GM13976 (cell line): ENCODE measurements at regions not wholly inside any gene's neighbourhood (a gene's known extent, or its start where the extent isn't known, plus 50 kb on each side); places are given as distances from the start of the nearest gene placed in this dataset.

Experiments
- DNase-seq: peaks from one replicate; pipeline ENCODE4 v3.0.0; 2012; ENCODE audit warnings: low spot score
- CTCF ChIP-seq: IDR thresholded peaks from 2 replicates; pipeline ENCODE4 v1.5.1; 2012; ENCODE audit warnings: borderline replicate concordance, mild to moderate bottlenecking; ENCODE audit not compliant: insufficient read depth; ENCODE audit errors: extremely low read depth, missing control alignments, control extremely low read depth
- in situ Hi-C: fragments of 300-500 bp; cut with MboI; formaldehyde crosslinking; loops from one replicate; pipeline ENCODE4 v1.12.0; 2022; ENCODE audit warnings: low sequenced_read_pairs, mixed read lengths, inconsistent platforms; ENCODE audit not compliant: unreplicated experiment

- TF ChIP-seq CTCF: no peak
- in situ Hi-C loops: no loop called here
- DNase-seq: no peak
These were observed 236.7 kb downstream of the RBFOX3 start for GRCh38 chr17:79374087-79374689.

GRCh38 chr17:79372470-79373238 is 238.2 kb downstream of the RBFOX3 start:
- in situ Hi-C loops: no loop called here
- no peak for TF ChIP-seq CTCF
- no peak for DNase-seq

- in situ Hi-C loops: no loop called here
- TF ChIP-seq CTCF: no peak
- no peak for DNase-seq
These were observed 238.9 kb downstream of the RBFOX3 start for GRCh38 chr17:79371984-79372383.

GRCh38 chr17:79370594-79370993 is 240.3 kb downstream of the RBFOX3 start:
- no peak for TF ChIP-seq CTCF
- DNase-seq: no peak
- in situ Hi-C loops: no loop called here

- TF ChIP-seq CTCF: no peak
- DNase-seq: no peak
- in situ Hi-C loops: no loop called here
These were observed 240.7 kb downstream of the RBFOX3 start for GRCh38 chr17:79370126-79370525.

- in situ Hi-C loops: no loop called here
- no peak for TF ChIP-seq CTCF
- DNase-seq: no peak
These were observed 241.3 kb downstream of the RBFOX3 start for GRCh38 chr17:79369532-79369931.

GRCh38 chr17:79369001-79369400 is 241.8 kb downstream of the RBFOX3 start:
- in situ Hi-C loops: no loop called here
- no peak for DNase-seq
- TF ChIP-seq CTCF: no peak
